Pancreas (tissue), 10 donors: ENCODE measurements at regions not wholly inside any gene's neighbourhood (a gene's known extent, or its start where the extent isn't known, plus 50 kb on each side); places are given as distances from the start of the nearest gene placed in this dataset.

ENCODE experiments used
- ATAC-seq, 4 donors: fragments of 200-7000 bp; cut with Tn5 transposase; one replicate each; pipeline versions ENCODE4 v1.8.0 to v1.9.1; 2020; ENCODE audit warnings: mild to moderate bottlenecking in 4 of 4, moderate library complexity in 4 of 4
- DNase-seq, 6 donors: peaks; one replicate each; pipeline ENCODE4 v3.0.0-alpha.2; 2020
- FAIRE-seq: peaks from 2 replicates; lab custom pipeline; 2012; peaks lifted over from hg19 to GRCh38; lab: Jason Lieb, UNC
- H3K27ac ChIP-seq, 4 donors: fragments of 200-600 bp; sonication (generic); 1 replicate in 3 of 4; 2 replicates in 1 of 4; pipeline versions ENCODE4 v1.5.0 to v1.8.0; 2020
- H3K27me3 ChIP-seq, 4 donors: fragments of 200-600 bp; one replicate each; pipeline ENCODE4 v1.8.0; 2021
- H3K36me3 ChIP-seq, 3 donors: fragments of 200-600 bp; sonication (generic) in 1 of 3; one replicate each; pipeline versions ENCODE4 v1.5.0 to v1.8.0; 2020 to 2021
- H3K4me1 ChIP-seq, 3 donors: fragments of 200-600 bp; one replicate each; pipeline ENCODE4 v1.8.0; 2021
- H3K4me3 ChIP-seq, 4 donors: fragments of 200-600 bp; sonication (generic) in 2 of 4; one replicate each; pipeline versions ENCODE4 v1.5.0 to v1.8.0; 2020 to 2021
- H3K9me3 ChIP-seq, 4 donors: fragments of 200-600 bp; one replicate each; pipeline ENCODE4 v1.8.0; 2021
- WGBS, 2 donors: extraction: QIAGEN DNeasy Blood & Tissue Kit; methylation state at CpG; one replicate each; pipeline ENCODE4 v1.1.7; 2013; 5-methylcytosine and 5-hydroxymethylcytosine counted together
- intact Hi-C, 3 donors: fragments of 100-400 bp; cut with DNase I; formaldehyde crosslinking; loops; one replicate each; pipeline versions ENCODE4 v1.11.1 to v1.14.2; 2022
- TF ChIP-seq, protein P1 (sequence below), 4 donors: fragments of 200-600 bp; sonication (generic) in 3 of 4; IDR thresholded peaks; one replicate each; pipeline versions ENCODE4 v1.5.0 to v1.8.0; 2021; ENCODE audit warnings: antibody characterized with exemption in 4 of 4
- donor health status: healthy with polysubstance abuse.
- donor health status: DM: no; HTN: no; CAD: no; lungs with moderate emphysema.
- donor health status: DM: no; HTN: no; CAD: no.
- donor health status: control.
- donor health status: control.
- donor health status: Bipolar disorder and iron deficiency.
- donor health status: DM: yes; HTN: yes; CAD: no.
- donor health status: DM: no; HTN: no; CAD: no.
- donor health status: DM: no; HTN: no; CAD: no.
- donor health status: DM: yes; HTN: yes; CAD: no.

DNA sequence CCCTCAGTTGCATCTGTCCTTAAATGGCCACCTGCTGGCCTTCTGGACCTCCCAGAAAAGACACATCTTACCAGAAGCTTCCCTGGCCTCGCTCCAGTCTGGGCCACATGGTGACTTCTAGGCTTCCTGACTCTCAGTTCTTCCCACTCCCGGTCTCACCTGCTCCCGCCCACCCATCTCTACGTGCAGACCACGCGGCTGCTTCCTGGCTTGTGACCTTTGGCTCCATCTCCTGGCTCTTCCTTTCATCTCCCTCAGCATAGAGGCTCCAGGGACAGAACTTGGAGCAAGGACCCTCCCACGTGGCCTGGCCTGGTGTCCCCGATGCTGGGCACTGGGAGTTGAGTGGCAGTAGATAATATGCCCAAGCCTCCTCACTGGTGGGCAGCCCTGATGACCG, 124.9 kb upstream of the IRF2BP2 start:
- intact Hi-C loops, result no loop called here
- no peak for ATAC-seq
- TF ChIP-seq, protein P1, sequence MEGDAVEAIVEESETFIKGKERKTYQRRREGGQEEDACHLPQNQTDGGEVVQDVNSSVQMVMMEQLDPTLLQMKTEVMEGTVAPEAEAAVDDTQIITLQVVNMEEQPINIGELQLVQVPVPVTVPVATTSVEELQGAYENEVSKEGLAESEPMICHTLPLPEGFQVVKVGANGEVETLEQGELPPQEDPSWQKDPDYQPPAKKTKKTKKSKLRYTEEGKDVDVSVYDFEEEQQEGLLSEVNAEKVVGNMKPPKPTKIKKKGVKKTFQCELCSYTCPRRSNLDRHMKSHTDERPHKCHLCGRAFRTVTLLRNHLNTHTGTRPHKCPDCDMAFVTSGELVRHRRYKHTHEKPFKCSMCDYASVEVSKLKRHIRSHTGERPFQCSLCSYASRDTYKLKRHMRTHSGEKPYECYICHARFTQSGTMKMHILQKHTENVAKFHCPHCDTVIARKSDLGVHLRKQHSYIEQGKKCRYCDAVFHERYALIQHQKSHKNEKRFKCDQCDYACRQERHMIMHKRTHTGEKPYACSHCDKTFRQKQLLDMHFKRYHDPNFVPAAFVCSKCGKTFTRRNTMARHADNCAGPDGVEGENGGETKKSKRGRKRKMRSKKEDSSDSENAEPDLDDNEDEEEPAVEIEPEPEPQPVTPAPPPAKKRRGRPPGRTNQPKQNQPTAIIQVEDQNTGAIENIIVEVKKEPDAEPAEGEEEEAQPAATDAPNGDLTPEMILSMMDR (IDR thresholded peaks at IDR 0.05), result no peak
- 72 to 73% methylated on average over 9 of the region's 9 CpGs for WGBS, 2 donors
- Histone ChIP-seq H3K27ac (no peak overlapping the region), H3K36me3 (no peaks in the 10 kb centered on the region), H3K4me3 (no peak overlapping the region), H3K9me3 (no peaks in the 10 kb centered on the region), H3K4me1 (no peaks in the 10 kb centered on the region), H3K27me3 (no peaks in the 10 kb centered on the region)
- FAIRE-seq, result no peak
- no peak for DNase-seq

DNA sequence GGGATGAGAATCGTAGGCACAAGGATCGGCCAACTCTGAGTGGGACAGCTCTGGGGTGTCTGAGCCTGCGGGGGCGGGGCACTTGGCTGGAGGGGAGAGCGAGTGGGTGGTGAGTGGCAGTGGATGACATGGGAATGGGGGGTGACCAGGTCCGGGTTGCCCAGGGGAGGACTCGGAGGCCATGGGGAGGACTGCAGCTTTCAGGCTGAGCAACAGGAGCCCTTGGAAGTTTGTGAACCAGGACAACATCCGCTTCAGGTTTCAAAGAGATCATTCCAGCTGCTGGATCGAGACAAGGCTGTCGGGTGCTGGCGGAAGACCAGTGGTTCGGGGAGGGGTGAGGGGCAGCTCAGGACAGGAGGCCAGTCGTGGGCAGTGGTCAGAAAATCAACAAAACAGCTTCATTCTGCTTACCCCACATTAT, 124.4 kb upstream of the IRF2BP2 start:
- H3K27ac ChIP-seq, result no peak overlapping the region
- 92 to 94% methylated on average over 13 of the region's 13 CpGs for WGBS, 2 donors
- ATAC-seq, result no peak
- H3K36me3 ChIP-seq, result no peaks in the 10 kb centered on the region
- H3K27me3 ChIP-seq, result no peaks in the 10 kb centered on the region
- no peaks in the 10 kb centered on the region for H3K9me3 ChIP-seq
- intact Hi-C loops, result no loop called here
- no peak for FAIRE-seq
- TF ChIP-seq, protein P1 (IDR thresholded peaks at IDR 0.05), result no peak
- H3K4me1 ChIP-seq, result no peaks in the 10 kb centered on the region
- peak in 1 of 6 donors; percentile 27 for DNase-seq
- H3K4me3 ChIP-seq, result no peak overlapping the region

DNA sequence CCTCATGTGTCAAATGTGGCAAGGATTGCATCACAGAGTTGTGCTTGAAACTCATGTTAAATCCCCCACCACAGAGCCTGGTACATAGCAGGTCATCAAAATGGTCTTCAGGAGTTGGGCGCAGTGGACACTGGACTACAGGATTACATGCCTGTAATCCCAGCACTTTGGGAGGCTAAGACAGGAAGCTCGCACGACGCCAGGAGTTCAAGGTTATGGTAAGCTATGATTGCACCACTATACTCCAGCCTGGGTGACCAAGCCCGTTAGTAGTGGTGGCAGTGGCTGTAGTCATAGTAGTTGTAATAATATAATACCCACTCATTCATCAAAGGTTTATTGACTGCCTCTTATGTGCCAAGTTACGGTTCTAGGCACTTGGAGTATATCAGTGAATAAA, 123.4 kb upstream of the IRF2BP2 start:
- FAIRE-seq (no peak), DNase-seq (no peak), ATAC-seq (no peak)
- intact Hi-C loops, result no loop called here
- Histone ChIP-seq H3K27me3 (no peaks in the 10 kb centered on the region), H3K27ac (no peak overlapping the region), H3K4me1 (no peaks in the 10 kb centered on the region), H3K9me3 (no peaks in the 10 kb centered on the region), H3K36me3 (no peaks in the 10 kb centered on the region), H3K4me3 (no peak overlapping the region)
- TF ChIP-seq, protein P1 (IDR thresholded peaks at IDR 0.05), result no peak
- WGBS, 2 donors, result 88 to 90% methylated on average over 6 of the region's 6 CpGs

DNA sequence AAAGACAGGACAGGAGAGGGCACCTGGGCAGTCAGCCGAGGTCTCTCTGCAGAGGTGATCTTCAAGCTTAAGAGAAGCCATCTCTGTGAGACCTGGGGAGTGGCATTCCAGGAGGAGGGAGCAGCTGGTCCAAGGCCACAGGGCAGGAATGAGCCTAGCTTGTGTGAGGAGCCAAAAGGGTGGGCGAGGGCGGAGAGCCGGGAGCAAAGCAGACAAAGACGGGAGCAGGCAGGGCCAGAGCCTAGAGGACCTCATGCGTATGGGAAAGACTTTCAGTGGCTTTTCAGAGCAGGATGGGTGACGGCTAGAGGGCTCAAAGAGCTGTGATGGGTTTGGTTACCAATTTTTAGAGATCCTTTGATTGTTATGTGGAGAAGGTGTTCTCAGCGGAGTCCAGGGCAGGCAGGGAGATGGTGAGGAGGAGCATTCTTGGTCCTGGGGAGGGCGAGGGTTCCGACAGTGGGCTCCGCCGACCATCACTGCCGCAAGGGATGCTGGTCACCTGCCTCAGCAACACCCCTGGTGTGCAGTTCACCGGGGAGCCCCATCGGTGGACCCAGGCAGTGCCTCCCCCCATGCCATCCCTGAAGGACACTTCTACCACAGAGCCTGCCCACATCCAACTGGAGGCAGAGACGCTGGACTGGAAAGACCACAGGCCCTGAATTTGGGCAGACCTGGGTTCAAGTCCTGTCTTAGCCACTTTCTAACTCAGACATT, 122.9 kb upstream of the IRF2BP2 start:
- H3K36me3 ChIP-seq, result no peaks in the 10 kb centered on the region
- ATAC-seq (no peak), DNase-seq (no peak), FAIRE-seq (no peak)
- TF ChIP-seq, protein P1 (IDR thresholded peaks at IDR 0.05), result no peak
- 91 to 94% methylated on average over 16 of the region's 16 CpGs for whole genome bisulfite sequencing, 2 donors
- no peaks in the 10 kb centered on the region for H3K9me3 ChIP-seq
- peaks cover 0 to under 1% (median 0%) of the 10 kb centered on the region in 3 donors for H3K4me1 ChIP-seq
- H3K27ac ChIP-seq, result no peak overlapping the region
- no peak overlapping the region for H3K4me3 ChIP-seq
- intact Hi-C loops, result no loop called here
- H3K27me3 ChIP-seq, result no peaks in the 10 kb centered on the region

DNA sequence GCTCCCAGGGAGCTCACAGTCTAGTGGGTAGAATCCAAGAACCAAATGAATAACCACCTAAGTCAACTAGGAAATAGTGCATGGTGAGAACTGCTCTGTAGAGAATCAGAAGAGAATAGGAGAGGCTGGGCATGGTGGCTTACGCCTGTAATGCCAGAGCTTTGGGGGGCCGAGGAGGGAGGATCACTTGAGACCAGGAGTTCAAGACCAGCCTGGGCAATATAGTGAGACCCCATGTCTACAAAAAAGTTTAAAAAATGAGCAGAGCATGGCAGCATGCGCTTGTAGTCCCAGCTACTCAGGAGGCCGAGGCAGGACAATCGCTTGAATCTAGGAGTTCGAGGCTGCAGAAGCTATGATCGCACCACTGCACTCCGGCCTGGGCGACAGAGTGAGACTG, 122.3 kb upstream of the IRF2BP2 start:
- FAIRE-seq (no peak), DNase-seq (no peak), ATAC-seq (no peak)
- no peak overlapping the region for H3K27ac ChIP-seq
- TF ChIP-seq, protein P1 (IDR thresholded peaks at IDR 0.05), result no peak
- peaks cover 0 to 5% (median 5%) of the 10 kb centered on the region in 3 donors for H3K4me1 ChIP-seq
- WGBS, 2 donors, result 95 to 96% methylated on average over 9 of the region's 9 CpGs
- no peaks in the 10 kb centered on the region for H3K36me3 ChIP-seq
- intact Hi-C loops, result no loop called here
- no peaks in the 10 kb centered on the region for H3K27me3 ChIP-seq
- no peaks in the 10 kb centered on the region for H3K9me3 ChIP-seq
- H3K4me3 ChIP-seq, result no peak overlapping the region
